GM10266 (cell line): ENCODE measurements at regions not wholly inside any gene's neighbourhood (a gene's known extent, or its start where the extent isn't known, plus 50 kb on each side); places are given as distances from the start of the nearest gene placed in this dataset.

ENCODE experiments used
- DNase-seq: peaks from one replicate; pipeline ENCODE4 v3.0.0; 2012; ENCODE audit errors: extremely low spot score
- CTCF ChIP-seq: IDR thresholded peaks from 2 replicates; pipeline ENCODE4 v1.5.1; 2012; ENCODE audit warnings: mild to moderate bottlenecking, low read depth; ENCODE audit not compliant: control insufficient read depth, insufficient read depth; ENCODE audit errors: missing control alignments

GRCh38 chr13:47757466-47758080 lies 243.5 kb downstream of the SUCLA2 start:
- no peak for TF ChIP-seq CTCF
- no peak for DNase-seq

- no peak for DNase-seq
- TF ChIP-seq CTCF: no peak
Observed at GRCh38 chr13:47747901-47748300, 253.2 kb downstream of the SUCLA2 start.

- TF ChIP-seq CTCF: no peak
- no peak for DNase-seq
Observed at GRCh38 chr13:47726394-47726793, 274.7 kb downstream of the SUCLA2 start.

GRCh38 chr13:47723898-47724297 lies 277.2 kb downstream of the SUCLA2 start:
- TF ChIP-seq CTCF: no peak
- DNase-seq: no peak

- no peak for TF ChIP-seq CTCF
- no peak for DNase-seq
Observed at GRCh38 chr13:47719164-47719563, 281.9 kb downstream of the SUCLA2 start.

- no peak for DNase-seq
- no peak for TF ChIP-seq CTCF
Observed at GRCh38 chr13:47718556-47718955, 282.5 kb downstream of the SUCLA2 start.

GRCh38 chr13:47708386-47708785 lies 292.7 kb downstream of the SUCLA2 start:
- TF ChIP-seq CTCF: no peak
- DNase-seq: no peak
